BJ (cell line): ENCODE measurements at regions not wholly inside any gene's neighbourhood (a gene's known extent, or its start where the extent isn't known, plus 50 kb on each side); places are given as distances from the start of the nearest gene placed in this dataset.

Experiments
- CTCF ChIA-PET: fragments of 350-600 bp; formaldehyde crosslinking; extraction: SDS; loops from one replicate; lab custom pipeline; 2021; ENCODE audit warnings: antibody characterized with exemption, inconsistent platforms; lab: Yijun Ruan, JAX
- POLR2A ChIA-PET: fragments of 300-600 bp; sonication (Branson Sonifier 250); formaldehyde crosslinking; extraction: SDS; loops from one replicate; lab custom pipeline; 2021; ENCODE audit warnings: antibody characterized with exemption; lab: Charles Lee
- DNase-seq: peaks from one replicate; pipeline ENCODE4 v3.0.0-alpha.2; 2011; ENCODE audit warnings: low read depth
- H3K27me3 ChIP-seq: 2 replicates; pipeline ENCODE4 v1.6.0; 2011; ENCODE audit warnings: low read length; ENCODE audit not compliant: control insufficient read depth, insufficient read depth
- H3K36me3 ChIP-seq: 2 replicates; pipeline ENCODE4 v1.5.1; 2011; ENCODE audit warnings: low read length; ENCODE audit not compliant: control insufficient read depth, insufficient read depth
- H3K4me3 ChIP-seq: 2 replicates; pipeline ENCODE4 v1.5.1; 2011; ENCODE audit warnings: low read depth, mild to moderate bottlenecking, control low read depth, low read length
- TF ChIP-seq, protein P1 (sequence below): IDR thresholded peaks from 2 replicates; pipeline ENCODE4 v1.5.1; 2011; ENCODE audit warnings: low read depth, mild to moderate bottlenecking, control low read depth, inconsistent platforms, low read length, moderate library complexity; ENCODE audit not compliant: insufficient read depth

DNA sequence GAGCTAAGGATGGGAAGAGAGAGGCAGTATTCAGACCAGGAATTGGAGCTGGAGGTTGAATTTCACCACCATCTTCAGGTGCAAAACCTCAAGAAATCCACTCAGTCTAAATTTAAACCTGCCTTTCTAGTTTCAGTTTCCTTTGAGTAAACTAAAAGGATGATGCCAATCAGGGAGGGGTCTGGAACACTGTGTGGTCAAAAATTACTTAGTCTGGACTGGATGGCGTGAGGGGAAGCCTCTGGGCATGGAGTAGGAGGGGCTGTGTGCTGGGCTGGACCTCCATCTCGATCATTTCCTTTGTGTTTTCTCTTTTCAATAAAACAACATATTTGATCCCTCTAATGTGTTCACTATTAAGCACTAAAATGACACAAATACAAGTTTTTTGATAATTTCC is 120.1 kb downstream of the GC start:
- ChIA-PET CTCF (no interaction called here), POLR2A (no interaction called here)
- no peaks in the 10 kb centered on the region for H3K36me3 ChIP-seq
- H3K4me3 ChIP-seq, result no peak overlapping the region
- no peak for DNase-seq
- TF ChIP-seq, protein P1, sequence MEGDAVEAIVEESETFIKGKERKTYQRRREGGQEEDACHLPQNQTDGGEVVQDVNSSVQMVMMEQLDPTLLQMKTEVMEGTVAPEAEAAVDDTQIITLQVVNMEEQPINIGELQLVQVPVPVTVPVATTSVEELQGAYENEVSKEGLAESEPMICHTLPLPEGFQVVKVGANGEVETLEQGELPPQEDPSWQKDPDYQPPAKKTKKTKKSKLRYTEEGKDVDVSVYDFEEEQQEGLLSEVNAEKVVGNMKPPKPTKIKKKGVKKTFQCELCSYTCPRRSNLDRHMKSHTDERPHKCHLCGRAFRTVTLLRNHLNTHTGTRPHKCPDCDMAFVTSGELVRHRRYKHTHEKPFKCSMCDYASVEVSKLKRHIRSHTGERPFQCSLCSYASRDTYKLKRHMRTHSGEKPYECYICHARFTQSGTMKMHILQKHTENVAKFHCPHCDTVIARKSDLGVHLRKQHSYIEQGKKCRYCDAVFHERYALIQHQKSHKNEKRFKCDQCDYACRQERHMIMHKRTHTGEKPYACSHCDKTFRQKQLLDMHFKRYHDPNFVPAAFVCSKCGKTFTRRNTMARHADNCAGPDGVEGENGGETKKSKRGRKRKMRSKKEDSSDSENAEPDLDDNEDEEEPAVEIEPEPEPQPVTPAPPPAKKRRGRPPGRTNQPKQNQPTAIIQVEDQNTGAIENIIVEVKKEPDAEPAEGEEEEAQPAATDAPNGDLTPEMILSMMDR, result no peak
- no peaks in the 10 kb centered on the region for H3K27me3 ChIP-seq

DNA sequence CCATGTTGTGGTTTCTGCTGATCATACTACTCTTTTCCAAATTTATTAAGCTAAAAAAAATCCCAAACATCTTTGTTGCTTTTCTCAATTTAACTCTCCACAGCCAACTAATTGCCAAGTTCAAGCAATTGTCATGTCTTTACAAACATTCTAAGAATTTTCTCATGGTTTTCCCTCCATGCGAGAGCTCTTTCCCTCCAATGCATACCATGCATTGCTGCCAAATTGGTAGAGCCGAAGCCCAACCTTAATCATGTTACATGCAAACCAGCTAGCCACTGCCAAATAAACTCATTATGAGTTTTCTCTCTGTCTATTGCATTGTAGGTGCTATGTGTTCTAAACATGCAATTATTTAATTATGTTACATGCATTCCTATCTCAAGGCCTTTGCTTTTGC is 123.9 kb downstream of the GC start:
- Histone ChIP-seq H3K27me3 (no peaks in the 10 kb centered on the region), H3K4me3 (no peak overlapping the region), H3K36me3 (no peaks in the 10 kb centered on the region)
- POLR2A ChIA-PET, result no interaction called here
- TF ChIP-seq, protein P1, result no peak
- CTCF ChIA-PET, result interaction anchor here (0.9 to 1.3 kb wide), 2 partner anchors 10 to 12 kb away, joined by 5 to 6 read pairs; no protein-coding TSS in a partner anchor
- DNase-seq, result no peak

DNA sequence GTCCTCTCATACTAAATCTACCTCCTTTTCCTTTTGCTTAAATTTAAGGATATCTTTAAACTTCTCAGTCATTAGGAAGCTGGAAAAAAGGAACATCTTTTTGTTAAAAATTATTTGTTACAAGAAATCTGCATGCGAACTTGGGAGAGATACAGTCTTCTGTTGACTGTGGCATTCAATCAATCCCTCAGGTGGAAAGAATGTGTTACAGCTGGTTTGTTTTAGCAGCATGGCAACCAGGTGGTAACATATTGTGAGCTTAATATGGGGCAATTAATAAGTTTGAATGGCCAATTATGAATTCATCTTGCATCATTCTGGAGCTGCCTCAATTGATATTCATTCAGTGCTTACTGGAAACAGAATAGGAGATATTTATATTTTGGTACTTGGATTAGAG is 135.0 kb downstream of the GC start:
- CTCF ChIA-PET, result interaction anchor here (2.1 kb wide), 1 partner anchor 11 kb away, joined by 6 read pairs; no protein-coding TSS in a partner anchor
- no peaks in the 10 kb centered on the region for H3K36me3 ChIP-seq
- H3K27me3 ChIP-seq, result no peaks in the 10 kb centered on the region
- DNase-seq, result no peak
- H3K4me3 ChIP-seq, result no peak overlapping the region
- TF ChIP-seq, protein P1, result no peak
- POLR2A ChIA-PET, result no interaction called here

DNA sequence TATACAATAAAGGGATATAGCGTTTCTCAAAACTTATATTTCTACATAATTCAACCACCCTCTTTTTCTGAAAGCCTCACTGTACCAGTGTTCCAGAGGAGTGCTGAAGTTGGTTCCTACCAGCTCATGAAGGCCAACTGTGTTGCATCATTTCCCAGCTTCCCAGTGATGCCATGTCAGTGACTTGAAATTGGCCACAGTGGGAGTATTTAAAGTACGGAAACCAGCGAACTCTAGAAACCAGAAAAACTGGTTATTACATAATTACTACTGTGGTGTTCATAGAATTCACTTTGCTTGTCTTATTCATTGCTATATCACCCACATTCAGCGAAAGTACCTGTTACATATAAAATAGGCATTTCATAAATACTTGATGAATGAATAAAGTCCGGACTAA is 135.4 kb downstream of the GC start:
- ChIA-PET POLR2A (no interaction called here), CTCF (interaction anchor here (2.1 kb wide), 1 partner anchor 11 kb away, joined by 6 read pairs; no protein-coding TSS in a partner anchor)
- TF ChIP-seq, protein P1, result no peak
- Histone ChIP-seq H3K36me3 (no peaks in the 10 kb centered on the region), H3K27me3 (no peaks in the 10 kb centered on the region), H3K4me3 (no peak overlapping the region)
- no peak for DNase-seq

DNA sequence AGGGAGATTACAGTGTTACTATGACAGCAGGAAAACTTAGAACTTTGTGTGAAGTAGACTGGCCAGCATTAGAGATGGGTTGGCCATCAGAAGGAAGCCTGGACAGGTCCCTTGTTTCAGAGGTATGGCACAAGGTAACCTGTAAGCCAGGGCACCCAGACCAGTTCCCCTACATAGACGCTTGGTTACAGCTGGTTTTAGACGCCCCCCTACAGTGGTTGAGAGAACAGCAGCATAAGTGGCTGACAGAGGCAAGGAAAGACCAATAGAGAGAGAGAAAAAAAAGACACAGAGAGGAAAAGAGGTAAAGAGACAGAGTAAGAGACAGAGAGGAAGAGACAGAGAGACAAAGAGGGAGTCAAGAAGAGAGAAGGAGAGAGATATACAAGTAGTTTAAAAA is 144.5 kb downstream of the GC start:
- TF ChIP-seq, protein P1, result no peak
- Histone ChIP-seq H3K27me3 (no peaks in the 10 kb centered on the region), H3K4me3 (no peak overlapping the region), H3K36me3 (no peaks in the 10 kb centered on the region)
- CTCF ChIA-PET, result interaction anchor here (0.6 kb wide), 2 partner anchors 29 to 1845 kb away, joined by 3 to 4 read pairs; no protein-coding TSS in a partner anchor
- POLR2A ChIA-PET, result no interaction called here
- DNase-seq, result no peak
